Ecto neural progenitor cell (in vitro differentiated cells): ENCODE measurements at regions not wholly inside any gene's neighbourhood (a gene's known extent, or its start where the extent isn't known, plus 50 kb on each side); places are given as distances from the start of the nearest gene placed in this dataset.

Experiments
- DNase-seq: peaks from one replicate; pipeline ENCODE4 v3.0.0-alpha.2; 2018; ENCODE audit warnings: low spot score

- no peak for DNase-seq
Measured at GRCh38 chr10:85225311-85225710, 896.9 kb downstream of the CCSER2 start.

GRCh38 chr10:85226596-85226995 lies 898.2 kb downstream of the CCSER2 start:
- no peak for DNase-seq

- no peak for DNase-seq
Measured at GRCh38 chr10:85228726-85229125, 900.3 kb downstream of the CCSER2 start.

GRCh38 chr10:85231534-85232270 lies 903.3 kb downstream of the CCSER2 start:
- DNase-seq: no peak

GRCh38 chr10:85235258-85235657 lies 906.9 kb downstream of the CCSER2 start:
- no peak for DNase-seq

GRCh38 chr10:85238676-85239075 lies 910.3 kb downstream of the CCSER2 start:
- no peak for DNase-seq

- no peak for DNase-seq
Measured at GRCh38 chr10:85250304-85250703, 921.9 kb downstream of the CCSER2 start.

GRCh38 chr10:85256481-85256880 lies 928.1 kb downstream of the CCSER2 start:
- DNase-seq: no peak

- DNase-seq: no peak
Measured at GRCh38 chr10:85259908-85260307, 931.5 kb downstream of the CCSER2 start.

GRCh38 chr10:85262992-85263391 lies 934.6 kb downstream of the CCSER2 start:
- DNase-seq: no peak

- no peak for DNase-seq
Measured at GRCh38 chr10:85265121-85265520, 936.7 kb downstream of the CCSER2 start.

- no peak for DNase-seq
Measured at GRCh38 chr10:85266808-85267207, 938.4 kb downstream of the CCSER2 start.

- no peak for DNase-seq
Measured at GRCh38 chr10:85280014-85280413, 951.6 kb downstream of the CCSER2 start.

- DNase-seq: no peak
Measured at GRCh38 chr10:85284778-85285770, 956.7 kb downstream of the CCSER2 start.

GRCh38 chr10:85293483-85293882 lies 965.1 kb downstream of the CCSER2 start:
- no peak for DNase-seq

GRCh38 chr10:85311613-85312337 lies 983.4 kb downstream of the CCSER2 start:
- no peak for DNase-seq

- DNase-seq: no peak
Measured at GRCh38 chr10:85315657-85316056, 987.3 kb downstream of the CCSER2 start.

- no peak for DNase-seq
Measured at GRCh38 chr10:85316276-85316675, 987.9 kb downstream of the CCSER2 start.

GRCh38 chr10:85317827-85318226 lies 989.4 kb downstream of the CCSER2 start:
- no peak for DNase-seq

GRCh38 chr10:85318809-85319807 lies 990.7 kb downstream of the CCSER2 start:
- no peak for DNase-seq

- no peak for DNase-seq
Measured at GRCh38 chr10:85319826-85320225, 991.4 kb downstream of the CCSER2 start.
